Midbrain (tissue), 1 donor: ENCODE measurements at regions not wholly inside any gene's neighbourhood (a gene's known extent, or its start where the extent isn't known, plus 50 kb on each side); places are given as distances from the start of the nearest gene placed in this dataset.
"Not testable (repeated sequence)": the region's sequence is repeated elsewhere in the genome, so short reads cannot be mapped to it uniquely, and the experiment has no call there.

Experiments used
- DNase-seq: peaks from one replicate; lab custom pipeline; 2025; lab: John Stamatoyannopoulos, UW

DNA sequence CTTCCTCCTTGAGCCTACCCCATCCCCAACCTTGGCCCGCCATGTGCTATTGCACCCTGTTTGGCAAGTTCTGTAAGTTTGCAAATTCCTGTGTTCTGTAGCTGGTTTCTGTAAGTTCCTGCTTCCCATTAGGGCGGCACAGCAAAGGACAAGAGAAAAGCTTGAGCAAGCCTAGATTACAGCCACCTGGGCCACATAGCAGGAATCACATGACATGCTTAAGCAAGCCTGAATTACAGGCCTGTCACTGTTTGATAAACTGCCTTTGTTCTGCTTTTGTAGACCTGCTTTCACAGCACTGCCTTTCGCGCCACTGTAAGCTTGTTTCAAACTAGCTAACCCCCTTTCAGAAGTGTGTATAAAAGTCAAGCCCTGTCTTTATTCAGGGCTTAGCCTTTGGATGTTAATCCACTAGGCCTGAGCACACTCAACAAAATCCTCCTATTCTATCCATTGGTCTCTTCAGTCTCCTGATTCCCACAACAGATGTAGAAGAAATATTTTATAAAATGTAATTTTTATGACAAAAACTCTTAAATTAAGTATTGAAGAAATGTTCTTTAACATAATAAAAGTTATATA is 906.8 kb upstream of the NDST4 start:
- no peak for DNase-seq

DNA sequence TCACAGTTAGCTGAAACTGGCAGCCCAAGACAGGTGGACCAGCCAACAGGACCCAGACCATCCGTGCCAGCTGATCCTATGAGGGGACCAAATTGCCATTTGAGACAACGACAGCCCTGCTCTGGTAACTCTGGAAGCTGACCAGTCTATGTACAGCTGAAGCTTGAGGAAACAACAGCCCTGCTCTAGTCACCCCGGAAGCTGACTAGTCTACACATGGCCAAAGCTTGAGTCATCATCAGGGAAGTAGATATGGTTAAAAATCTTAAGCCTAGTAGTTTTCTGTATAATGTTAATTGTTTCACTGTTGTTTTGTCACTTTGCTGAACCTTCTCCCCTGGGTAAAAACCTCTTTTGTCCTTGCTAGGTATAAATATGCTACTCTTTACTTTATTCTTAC is 905.4 kb upstream of the NDST4 start:
- DNase-seq = no peak

DNA sequence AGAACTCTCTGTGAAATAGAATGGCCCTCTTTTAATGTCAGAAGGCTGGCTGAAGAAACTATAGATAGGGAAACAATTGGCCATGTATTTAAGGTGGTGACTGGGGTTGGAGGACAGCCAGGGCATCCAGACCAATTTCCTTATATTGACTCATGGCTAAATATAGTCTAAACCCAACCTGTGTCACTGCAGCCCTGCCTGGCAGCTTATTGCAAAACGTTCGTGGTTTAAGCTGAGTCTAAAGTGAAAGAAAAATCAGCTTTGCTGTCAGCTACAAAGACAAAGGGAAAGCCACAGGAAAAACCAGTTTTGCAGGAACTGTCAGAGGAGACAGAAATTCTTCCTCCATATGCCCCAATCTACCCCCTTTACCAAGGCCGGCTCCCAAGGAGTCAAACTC is 902.8 kb upstream of the NDST4 start:
- no peak for DNase-seq

DNA sequence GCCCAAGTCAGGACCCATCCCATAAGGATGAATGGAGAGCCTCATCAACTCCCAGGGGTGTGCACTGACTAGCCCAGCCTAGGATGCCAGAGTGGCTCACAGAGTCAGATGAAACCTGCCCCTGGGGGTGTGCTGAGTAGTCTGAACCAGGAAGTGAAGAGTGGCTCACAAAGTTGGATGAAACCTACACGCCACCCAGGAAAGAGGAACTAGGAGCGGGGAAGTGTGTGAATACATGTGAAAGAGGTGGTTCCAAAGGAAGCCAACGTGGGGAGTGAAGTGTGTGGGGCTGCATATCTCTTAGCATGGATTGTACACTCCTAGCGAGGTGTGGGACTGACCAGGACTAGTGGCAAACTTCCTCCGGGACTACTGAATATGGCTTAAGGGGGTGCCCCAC is 902.1 kb upstream of the NDST4 start:
- DNase-seq = no peak

DNA sequence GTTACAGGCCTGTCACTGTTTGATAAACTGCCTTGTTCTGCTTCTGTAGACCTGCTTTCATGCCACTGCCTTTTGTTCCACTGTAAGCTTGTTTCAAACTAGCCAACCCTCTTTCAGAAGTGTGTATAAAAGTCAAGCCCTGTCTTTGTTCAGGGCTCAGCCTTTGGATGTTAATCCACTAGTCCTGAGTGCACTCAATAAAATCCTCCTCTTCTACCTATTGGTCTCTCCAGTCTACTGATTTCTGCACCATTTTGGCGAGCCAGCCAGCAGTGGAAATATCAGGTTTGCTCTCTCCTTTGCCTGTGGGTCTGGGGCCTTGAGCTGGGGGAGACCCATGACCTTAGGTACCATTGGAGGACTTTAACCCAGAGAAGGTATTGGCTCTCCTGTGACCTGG is 901.6 kb upstream of the NDST4 start:
- DNase-seq = no peak

DNA sequence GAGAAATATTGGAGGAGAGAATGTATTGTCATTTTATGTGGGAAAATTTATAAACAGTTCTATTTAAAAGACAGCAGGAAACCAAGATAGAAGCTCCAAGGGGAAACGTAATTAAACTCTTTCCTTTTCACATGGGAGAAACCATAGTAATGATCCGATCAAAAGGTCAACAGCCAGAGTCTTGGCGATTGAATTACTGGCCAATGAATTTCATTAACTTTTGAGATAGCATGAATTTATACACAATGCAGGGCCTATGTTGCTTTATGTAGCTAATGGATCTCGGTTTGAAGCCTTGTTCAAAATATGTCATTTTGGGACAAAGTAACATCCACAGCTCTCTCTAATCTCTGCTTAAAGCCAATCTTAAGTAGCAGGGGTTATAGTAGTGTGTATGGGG is 897.5 kb upstream of the NDST4 start:
- DNase-seq = no peak

DNA sequence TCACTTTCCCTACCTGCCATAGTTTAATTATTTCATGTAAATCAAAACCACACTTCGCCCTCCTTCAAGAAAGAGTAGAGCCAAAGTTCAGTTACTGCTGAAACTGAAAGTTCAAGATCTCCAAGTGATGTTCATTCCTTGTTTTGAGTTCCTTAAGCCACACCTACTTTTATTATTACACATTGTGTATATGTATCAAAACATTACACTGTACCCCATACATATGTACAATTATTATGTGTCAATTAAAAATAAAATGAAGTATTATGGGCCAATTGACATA is 892.3 kb upstream of the NDST4 start:
- no peak for DNase-seq

DNA sequence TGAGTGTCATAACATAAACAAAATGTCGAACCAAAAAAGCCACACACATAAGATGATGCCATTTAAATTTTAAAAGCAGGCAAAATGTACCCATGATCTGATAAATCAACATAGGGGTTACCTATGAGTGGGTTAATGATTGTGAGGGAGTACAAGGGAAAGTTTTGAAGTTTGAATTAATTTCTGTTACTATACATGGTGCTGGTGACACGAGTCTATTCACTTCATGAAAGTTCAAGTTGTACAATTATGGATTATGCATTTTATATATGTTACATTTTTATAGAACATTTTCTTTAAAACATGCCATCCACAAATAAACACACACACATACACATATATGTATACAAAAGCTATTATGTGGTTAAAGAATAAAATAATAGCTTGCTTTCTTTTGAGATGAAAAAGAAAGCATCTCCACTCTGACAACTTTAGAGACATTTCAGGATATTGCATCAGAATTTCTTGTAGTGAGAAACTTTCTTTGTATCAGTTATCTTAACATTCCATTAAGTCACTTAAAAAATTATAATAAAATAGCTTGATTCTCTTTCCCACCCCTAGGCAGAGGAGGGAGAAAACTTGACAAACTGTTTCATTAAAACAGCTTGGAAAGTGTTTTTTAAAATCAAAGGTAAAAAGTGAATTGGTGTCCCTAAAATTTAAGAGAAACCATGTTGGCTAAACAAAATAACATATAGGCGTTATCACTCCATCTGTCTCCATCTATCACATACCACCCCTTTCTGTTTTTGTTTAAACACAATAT is 891.8 kb upstream of the NDST4 start:
- no peak for DNase-seq

DNA sequence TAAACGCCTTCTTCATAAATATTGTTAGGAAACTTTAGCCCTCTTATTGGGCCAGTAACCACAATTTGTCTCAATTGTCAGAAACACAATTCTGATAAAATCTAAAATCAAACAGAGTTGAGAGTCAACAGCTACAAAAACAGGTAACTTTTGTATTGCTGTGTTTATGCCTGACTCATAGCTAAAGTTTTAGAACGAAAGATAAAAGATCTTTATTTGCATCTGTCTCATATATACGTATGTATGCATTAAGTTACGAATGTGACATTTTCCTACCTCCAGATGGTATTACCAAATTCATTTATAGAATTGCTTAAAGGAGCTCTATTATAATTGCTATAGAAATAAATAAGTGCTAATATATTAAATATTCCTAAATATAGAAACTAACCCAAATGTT is 887.9 kb upstream of the NDST4 start:
- no peak for DNase-seq

DNA sequence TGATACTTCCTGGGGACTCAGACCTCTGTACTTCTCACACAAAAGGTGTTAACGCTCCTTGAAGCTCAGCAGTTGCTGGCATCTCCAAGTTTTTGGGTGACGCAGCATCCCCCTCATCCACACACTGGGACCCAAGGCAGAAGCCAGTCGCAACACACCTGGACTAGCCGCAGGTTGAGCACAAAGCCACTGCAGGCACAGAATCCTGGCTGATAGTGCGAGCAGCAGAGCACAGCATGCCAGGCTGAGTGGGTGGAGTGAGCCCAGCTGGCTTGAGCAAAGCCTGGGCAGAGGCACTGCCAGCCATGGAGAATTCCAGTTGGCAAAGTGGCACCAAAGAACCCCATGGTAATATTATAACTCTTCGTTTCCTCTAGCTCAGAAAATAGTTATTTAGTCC is 873.2 kb upstream of the NDST4 start:
- no peak for DNase-seq

DNA sequence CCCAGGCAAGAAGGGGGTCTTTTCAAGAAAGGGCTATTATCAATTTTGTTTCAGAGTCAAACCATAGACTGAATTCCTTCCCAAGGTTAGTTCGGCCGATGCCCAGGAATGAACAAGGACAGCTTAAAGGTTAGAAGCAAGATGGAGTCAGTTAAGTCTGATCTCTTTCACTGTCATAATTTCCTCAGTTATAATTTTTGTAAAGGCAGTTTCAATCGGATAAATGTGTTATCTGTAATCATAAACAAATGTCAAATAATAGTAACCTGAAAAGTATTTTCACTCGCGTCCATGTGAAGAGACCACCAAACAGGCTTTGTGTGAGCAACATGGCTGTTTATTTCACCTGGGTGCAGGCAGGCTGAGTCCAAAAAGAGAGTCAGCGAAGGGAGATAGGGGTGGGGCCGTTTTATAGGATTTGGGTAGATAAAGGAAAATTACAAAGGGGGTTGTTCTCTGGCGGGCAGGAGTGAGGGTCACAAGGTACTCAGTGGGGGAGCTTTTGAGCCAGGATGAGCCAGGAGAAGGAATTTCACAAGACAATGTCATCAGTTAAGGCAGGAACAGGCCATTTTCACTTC is 862.1 kb upstream of the NDST4 start:
- DNase-seq = not testable (repeated sequence)

DNA sequence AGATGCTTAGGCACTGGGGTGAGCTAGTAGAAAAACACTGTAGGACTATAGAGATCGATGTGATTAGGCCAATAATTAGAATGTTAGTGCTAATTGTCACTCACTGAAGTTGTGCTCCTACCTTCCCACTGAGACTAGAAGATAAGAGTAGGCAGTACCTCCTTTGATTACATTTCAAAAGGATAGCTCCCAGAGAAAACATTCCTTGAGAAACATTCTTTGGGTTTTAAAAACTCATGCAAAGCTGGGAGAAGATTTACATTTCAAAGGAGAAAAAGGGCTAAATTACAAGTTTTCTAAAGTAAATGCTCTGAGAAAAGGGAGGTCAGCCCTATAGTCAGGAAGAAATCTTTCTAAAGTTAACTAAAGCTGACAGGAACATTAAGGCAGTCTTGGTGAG is 860.3 kb upstream of the NDST4 start:
- no peak for DNase-seq

DNA sequence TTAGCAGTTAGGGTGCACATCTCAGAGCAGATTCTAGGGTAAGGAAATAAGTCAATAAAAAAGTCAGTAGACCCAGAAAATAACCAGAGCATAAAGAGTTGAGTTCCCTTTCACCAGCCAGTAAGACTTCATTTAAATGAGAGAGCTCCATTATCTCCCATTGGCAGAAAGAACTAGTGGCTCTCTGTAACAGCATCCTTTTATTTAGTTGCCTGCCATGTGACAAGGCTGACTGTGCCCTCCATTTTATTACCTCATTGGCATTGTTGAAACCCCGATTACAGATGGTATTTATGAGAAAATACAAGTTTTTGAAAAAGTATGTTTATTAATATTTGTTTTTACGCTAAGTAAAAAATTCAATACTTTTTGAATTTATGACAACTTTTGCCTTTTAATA is 859.5 kb upstream of the NDST4 start:
- no peak for DNase-seq

DNA sequence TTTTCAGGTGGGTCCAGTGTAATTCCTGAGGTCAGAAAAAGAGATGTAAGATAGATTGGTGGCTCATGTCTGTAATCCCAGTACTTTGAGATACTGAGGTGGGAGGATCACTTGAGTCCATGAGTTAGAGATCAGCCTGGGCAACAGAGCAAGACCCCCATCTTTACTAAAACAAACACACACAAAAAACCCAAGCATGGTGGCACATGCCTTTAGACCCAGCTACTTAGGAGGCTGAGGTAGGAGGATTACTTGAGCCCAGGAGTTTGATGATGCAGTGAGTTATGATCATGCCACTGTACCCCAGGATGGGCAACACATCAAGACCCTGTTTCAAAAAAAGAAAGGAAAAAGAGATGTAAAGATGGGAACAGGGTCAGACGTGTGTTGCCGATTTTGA is 857.4 kb upstream of the NDST4 start:
- DNase-seq = no peak

DNA sequence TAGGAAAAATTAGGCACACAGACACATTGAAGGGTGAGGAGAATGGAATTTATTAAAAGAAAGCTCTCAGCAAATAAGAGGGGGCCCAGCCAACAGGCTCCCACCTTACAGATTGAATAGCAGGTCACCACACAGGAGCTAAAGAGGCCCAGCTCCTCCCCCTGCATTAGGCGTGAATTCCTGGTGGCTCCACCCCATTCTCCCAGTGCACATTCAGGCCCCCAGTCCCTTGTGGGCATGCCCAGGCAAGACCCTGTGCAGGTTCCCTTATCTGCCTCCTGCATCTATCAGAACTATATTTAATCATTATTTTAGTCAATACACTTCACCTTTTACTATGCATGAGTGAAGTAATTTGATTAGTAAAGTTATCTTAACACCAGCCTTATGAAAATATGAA is 856.3 kb upstream of the NDST4 start:
- DNase-seq = no peak

DNA sequence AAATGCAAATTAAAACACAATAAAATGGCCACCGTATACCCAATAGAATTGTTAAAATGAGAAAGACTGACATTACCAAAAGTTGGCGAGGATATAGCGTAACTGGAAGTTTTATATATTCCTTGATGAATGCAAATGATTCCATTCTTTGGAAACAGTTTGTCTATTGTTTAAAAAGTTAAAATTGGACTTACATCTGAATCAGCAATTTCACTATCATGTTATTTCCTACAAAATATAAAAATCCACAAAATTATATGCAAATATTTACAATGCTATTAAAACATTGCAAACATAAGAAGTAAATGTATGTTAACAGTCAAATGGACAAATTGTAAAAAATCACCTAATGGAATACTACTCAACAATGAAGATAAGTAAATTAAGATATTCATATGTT is 852.2 kb upstream of the NDST4 start:
- no peak for DNase-seq

DNA sequence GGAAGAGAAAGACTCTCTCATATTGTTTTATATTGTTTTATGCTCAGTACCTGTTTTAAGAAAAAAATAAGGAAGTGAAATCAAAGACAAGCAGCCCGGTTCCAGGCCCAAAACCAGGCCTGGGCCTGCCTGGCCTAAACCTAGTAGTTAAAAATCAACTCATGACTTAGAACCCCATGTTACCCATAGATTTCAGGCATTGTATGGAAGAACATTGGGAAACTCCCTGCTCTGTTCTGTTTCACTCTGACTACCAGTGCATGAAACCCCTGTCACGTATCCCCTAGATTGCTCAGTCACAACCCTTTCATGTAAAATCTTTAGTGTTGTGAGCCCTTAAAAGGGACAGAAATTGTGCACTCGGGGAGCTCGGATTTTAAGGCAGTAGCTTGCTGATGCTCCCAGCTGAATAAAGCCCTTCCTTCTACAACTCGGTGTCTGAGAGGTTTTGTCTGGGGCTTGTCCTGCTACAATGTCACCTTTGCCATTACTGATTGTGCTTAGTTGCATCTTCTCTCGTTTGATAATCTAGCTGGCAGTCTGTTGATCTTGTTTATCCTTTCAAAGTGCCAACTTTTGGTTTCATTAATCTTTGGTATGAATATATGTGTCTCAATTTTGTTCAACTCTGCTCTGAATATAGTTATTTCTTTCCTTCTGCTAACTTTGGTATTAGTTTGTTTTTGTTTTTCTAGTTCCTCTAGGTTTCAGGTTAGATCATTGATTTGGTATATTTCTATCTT is 842.8 kb upstream of the NDST4 start:
- DNase-seq = not testable (repeated sequence)

DNA sequence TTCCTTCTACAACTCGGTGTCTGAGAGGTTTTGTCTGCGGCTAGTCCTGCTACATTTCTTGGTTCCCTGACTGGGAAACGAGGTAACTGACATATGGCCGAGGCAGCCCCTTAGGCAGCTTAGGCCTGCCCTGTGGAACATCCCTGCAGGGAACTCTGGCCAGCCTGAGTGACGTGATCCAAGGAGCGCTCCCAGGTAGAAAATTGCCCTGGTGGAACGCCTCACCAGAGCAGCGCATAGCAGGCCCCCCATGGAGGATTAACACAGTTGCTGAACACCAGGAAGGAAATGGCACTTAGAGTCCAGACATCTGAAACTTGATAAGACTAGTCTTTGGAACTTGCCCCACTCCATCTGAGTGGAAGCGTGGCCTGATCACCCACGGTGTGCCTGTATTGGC is 837.4 kb upstream of the NDST4 start:
- DNase-seq = no peak

DNA sequence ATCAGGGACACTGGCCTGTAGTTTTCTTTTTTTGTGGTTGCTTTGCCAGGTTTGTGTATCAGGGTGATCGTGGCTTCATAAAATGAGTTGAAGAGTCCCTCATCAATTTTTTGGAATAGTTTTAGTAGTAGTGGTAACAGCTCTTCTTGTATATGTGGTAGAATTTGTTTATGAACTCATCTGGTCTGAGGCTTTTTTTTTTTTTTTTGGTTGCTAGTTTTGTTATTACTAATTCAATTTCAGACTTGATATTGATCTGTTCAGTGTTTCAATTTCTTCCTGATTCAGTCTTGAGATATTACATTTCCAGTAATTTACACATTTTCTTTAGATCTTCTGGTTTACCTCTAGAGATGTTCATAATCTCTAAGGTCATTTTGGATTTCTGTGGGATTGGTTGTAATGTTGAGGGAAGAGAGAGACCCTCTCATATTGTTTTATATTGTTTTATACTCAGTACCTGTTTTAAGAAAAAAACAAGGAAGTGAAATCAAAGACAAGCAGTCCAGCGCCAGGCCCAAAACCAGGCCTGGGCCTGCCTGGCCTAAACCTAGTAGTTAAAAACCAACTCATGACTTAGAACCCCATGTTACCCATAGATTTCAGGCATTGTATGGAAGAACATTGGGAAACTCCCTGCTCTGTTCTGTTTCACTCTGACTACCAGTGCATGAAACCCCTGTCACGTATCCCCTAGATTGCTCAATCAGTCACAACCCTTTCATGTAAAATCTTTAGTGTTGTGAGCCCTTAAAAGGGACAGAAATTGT is 836.7 kb upstream of the NDST4 start:
- DNase-seq = not testable (repeated sequence)

DNA sequence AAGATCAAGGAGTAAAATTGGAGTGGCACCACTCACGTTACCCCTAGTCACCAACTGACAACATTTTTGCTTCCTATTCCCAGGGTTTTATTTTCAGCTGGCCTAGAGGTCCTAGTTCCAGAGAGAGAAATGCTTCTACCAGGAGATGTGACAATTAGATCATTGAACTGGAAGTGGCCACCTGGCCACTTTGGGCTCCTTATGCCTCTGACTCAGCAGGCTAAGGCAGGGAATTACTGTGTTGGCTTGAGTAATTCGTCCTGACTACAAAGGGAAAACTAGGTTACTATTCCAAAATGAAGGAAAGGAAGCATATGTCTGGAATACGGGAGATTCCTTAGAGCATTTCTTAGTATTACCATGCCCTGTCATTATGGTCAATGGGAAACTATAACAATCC is 831.6 kb upstream of the NDST4 start:
- DNase-seq = no peak

DNA sequence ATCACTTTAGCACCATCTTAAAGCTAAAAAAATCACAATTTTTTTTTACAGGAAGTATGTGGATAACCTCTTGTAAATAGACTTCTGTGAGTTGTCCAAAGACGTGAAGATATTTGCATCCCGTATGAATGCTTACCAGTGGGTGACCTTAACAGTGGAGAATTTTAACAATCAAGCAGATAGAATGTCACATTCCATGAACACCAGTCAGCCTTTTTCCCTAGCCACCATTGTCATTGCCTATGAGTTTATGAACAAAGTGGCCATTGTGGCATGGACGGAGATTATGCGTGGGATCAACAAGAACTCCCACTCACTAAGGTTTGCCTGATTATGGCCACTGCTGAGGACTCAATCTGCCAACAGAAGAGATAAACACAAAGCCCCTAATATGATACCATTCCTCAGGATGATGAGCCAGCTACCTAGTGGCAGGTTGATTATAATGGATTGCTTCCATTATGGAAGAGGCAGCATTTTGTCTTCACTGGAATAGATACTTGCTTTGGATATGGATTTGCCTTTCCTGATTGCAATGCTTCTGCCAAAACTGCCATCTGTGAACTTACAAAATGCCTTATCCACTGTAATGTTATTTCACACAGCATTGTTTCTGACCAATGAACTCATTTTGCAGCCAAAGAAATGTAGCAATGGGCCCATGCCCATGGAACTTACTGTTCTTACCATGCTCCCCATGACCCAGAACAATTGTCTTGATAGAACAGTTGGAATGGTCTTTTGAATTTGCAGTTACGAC is 830.9 kb upstream of the NDST4 start:
- DNase-seq = no peak
